ENCODE measurements at regions not wholly inside any gene's neighbourhood (a gene's known extent, or its start where the extent isn't known, plus 50 kb on each side); places are given as distances from the start of the nearest gene placed in this dataset.

DNA sequence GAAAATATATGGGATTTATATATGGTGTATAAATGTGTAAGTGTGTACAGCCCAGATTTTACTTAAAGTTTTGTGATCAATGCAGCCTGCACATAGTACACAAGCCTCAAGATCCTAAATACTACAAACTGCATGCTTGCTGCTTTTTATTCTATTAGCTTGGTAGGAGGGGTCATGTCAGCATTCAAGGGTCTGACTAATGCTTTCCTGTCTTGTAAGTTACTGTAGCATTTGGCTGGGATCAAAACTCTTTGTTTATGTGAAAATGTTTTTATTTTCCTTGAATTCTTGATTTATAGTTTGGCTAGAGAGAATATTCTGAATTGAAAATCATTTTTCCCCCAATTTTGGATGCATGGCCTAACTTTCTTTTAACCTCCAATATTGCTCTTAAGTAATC is 370.9 kb downstream of the NSUN3 start:
- H3K27ac ChIP-seq = no peak overlapping the region
- no peaks in the 10 kb centered on the region for H3K27me3 ChIP-seq
- H3K4me1 ChIP-seq (replicated peaks in 1 of 2) = no peaks in the 10 kb centered on the region
- no peak overlapping the region for H3K4me3 ChIP-seq
- DNase-seq = no peak
- TF ChIP-seq POLR2A (IDR thresholded peaks at IDR 0.05) = no peak
- TF ChIP-seq, protein P1, sequence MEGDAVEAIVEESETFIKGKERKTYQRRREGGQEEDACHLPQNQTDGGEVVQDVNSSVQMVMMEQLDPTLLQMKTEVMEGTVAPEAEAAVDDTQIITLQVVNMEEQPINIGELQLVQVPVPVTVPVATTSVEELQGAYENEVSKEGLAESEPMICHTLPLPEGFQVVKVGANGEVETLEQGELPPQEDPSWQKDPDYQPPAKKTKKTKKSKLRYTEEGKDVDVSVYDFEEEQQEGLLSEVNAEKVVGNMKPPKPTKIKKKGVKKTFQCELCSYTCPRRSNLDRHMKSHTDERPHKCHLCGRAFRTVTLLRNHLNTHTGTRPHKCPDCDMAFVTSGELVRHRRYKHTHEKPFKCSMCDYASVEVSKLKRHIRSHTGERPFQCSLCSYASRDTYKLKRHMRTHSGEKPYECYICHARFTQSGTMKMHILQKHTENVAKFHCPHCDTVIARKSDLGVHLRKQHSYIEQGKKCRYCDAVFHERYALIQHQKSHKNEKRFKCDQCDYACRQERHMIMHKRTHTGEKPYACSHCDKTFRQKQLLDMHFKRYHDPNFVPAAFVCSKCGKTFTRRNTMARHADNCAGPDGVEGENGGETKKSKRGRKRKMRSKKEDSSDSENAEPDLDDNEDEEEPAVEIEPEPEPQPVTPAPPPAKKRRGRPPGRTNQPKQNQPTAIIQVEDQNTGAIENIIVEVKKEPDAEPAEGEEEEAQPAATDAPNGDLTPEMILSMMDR (IDR thresholded peaks at IDR 0.05) = no peak
- H3K36me3 ChIP-seq (replicated peaks in 1 of 2) = no peaks in the 10 kb centered on the region
- H3K9me3 ChIP-seq (replicated peaks in 1 of 3) = no peaks in the 10 kb centered on the region
- intact Hi-C loops (cut with DNase I) = no loop called here

DNA sequence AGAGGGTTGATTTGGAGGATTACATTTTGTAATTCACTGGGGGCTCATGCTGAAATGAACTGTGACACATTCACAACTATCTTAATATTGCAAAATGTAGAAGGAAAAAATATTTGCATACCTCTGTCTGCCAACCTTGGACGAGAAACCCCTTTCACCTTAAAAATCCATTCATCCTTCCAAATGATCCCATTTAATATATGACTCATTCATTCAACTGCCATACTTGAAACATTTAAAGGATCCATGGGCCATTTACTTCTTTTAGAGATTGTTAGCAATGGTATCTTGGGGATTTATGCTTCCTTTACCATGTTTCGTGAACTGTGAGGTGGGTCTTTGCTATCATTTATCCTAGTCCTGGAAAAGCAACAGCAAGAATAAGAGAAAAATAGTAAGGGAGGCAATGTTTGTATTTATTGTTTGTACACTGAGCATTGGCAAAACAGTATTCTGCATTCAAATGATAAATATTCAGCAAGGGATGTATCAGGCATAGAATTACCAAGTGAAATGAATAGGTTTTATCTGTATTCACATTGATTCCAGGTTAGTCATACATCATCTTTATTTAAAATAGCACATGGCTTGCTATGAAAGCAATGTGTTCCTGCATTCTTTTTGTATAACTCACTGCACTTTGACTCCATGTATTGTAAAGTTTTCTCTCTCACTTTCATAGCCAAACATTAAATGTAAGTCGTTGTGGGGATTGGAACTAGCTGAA is 378.1 kb downstream of the NSUN3 start:
- 56 to 66% (median 61%) methylated on average over 3 of the region's 3 CpGs for WGBS, 4 donors
- no peak for TF ChIP-seq POLR2A (IDR thresholded peaks at IDR 0.05)
- TF ChIP-seq, protein P1 (IDR thresholded peaks at IDR 0.05) = no peak
- DNase-seq = no peak
- Histone ChIP-seq H3K4me3 (no peak overlapping the region), H3K36me3 (replicated peaks in 1 of 2) (no peaks in the 10 kb centered on the region), H3K4me1 (replicated peaks in 1 of 2) (no peaks in the 10 kb centered on the region), H3K27ac (no peak overlapping the region), H3K27me3 (no peaks in the 10 kb centered on the region), H3K9me3 (replicated peaks in 1 of 3) (no peaks in the 10 kb centered on the region)
- intact Hi-C loops (cut with DNase I) = no loop called here

DNA sequence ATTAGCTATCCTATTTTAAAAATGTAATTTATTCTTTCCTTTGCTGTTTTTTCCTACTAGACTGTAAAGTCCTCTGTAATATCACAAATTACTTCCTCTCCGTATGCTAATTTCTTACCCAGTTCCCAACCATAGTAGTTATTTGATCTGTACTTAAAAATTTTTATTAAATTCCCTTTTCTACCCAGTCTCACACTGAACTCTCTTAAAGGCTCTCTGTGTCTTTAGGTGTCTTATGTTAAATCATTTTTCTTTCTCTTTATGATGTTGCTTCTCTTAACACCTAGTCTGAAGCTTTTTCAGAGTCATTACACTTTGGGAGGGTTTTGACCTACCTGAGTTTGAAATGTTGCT is 378.6 kb downstream of the NSUN3 start:
- no peaks in the 10 kb centered on the region for H3K9me3 ChIP-seq (replicated peaks in 1 of 3)
- H3K4me3 ChIP-seq = no peak overlapping the region
- WGBS, 4 donors = 65 to 86% (median 69%) methylated on average over 1 of the region's 1 CpG

GRCh38 chr3:94453864-94454263 is 391.0 kb downstream of the NSUN3 start:
- H3K27me3 ChIP-seq = no peaks in the 10 kb centered on the region
- H3K9me3 ChIP-seq (replicated peaks in 1 of 3) = no peaks in the 10 kb centered on the region
- no peak for DNase-seq
- H3K36me3 ChIP-seq (replicated peaks in 1 of 2) = no peaks in the 10 kb centered on the region
- intact Hi-C loops (cut with DNase I) = no loop called here
- H3K4me1 ChIP-seq (replicated peaks in 1 of 2) = no peaks in the 10 kb centered on the region
- WGBS, 4 donors = 62 to 100% (median 69%) methylated on average over 1 of the region's 1 CpG
- TF ChIP-seq, protein P1 (IDR thresholded peaks at IDR 0.05) = no peak
- TF ChIP-seq POLR2A (IDR thresholded peaks at IDR 0.05) = no peak
- H3K27ac ChIP-seq = no peak overlapping the region
- H3K4me3 ChIP-seq = no peak overlapping the region

More for the DNA sequence above, 378.6 kb downstream of the NSUN3 start:
- intact Hi-C loops (cut with DNase I) = no loop called here
- Histone ChIP-seq H3K27ac (no peak overlapping the region), H3K27me3 (no peaks in the 10 kb centered on the region), H3K36me3 (replicated peaks in 1 of 2) (no peaks in the 10 kb centered on the region), H3K4me1 (replicated peaks in 1 of 2) (no peaks in the 10 kb centered on the region)
- DNase-seq = no peak
- TF ChIP-seq, protein P1 (IDR thresholded peaks at IDR 0.05) = no peak
- TF ChIP-seq POLR2A (IDR thresholded peaks at IDR 0.05) = no peak
